HepG2 (cell line): ENCODE measurements at regions not wholly inside any gene's neighbourhood (a gene's known extent, or its start where the extent isn't known, plus 50 kb on each side); places are given as distances from the start of the nearest gene placed in this dataset.

ENCODE experiments used
- ATAC-seq: fragments of 200-7000 bp; cut with Tn5 transposase; 3 replicates; pipeline ENCODE4 v1.9.1; 2020; ENCODE audit warnings: mild to moderate bottlenecking, moderate library complexity
- BruUV-seq: library from RNA; stranded (reverse); fragments of 400-500 nt; replicated peaks from 2 replicates; lab custom pipeline; 2021; lab: Mats Ljungman, UMichigan
- CTCF ChIA-PET: fragments of 300-600 bp; formaldehyde crosslinking; extraction: SDS; loops from one replicate; lab custom pipeline; 2021; ENCODE audit warnings: low total read pairs, inconsistent platforms, low intra/inter-chr PET ratio; lab: Yijun Ruan, JAX
- POLR2A ChIA-PET: fragments of 350-600 bp; sonication (Branson Sonifier 250); formaldehyde crosslinking; loops from one replicate; lab custom pipeline; 2020; ENCODE audit warnings: antibody characterized with exemption, inconsistent platforms; lab: Yijun Ruan, JAX
- DNase-seq: peaks from one replicate; pipeline ENCODE4 v3.0.0-alpha.2; 2015; ENCODE audit warnings: low spot score
- FAIRE-seq: peaks from 3 replicates; lab custom pipeline; 2011; peaks lifted over from hg19 to GRCh38; lab: Jason Lieb, UNC
- H2AFZ ChIP-seq: one replicate; pipeline ENCODE4 v1.6.1; 2011; ENCODE audit warnings: low read length, inconsistent platforms
- H3K27ac ChIP-seq: fragments of 300-600 bp; 3 replicates; pipeline ENCODE4 v1.8.0; 2011; ENCODE audit warnings: mixed run types, mild to moderate bottlenecking, mixed read lengths, low read length, inconsistent platforms; ENCODE audit not compliant: insufficient read depth; ENCODE audit errors: extremely low read length
- H3K27me3 ChIP-seq, 2 experiments: fragments of 200-600 bp in 1 of 2; 2 replicates in 1 of 2; 3 replicates in 1 of 2; pipeline versions ENCODE4 v1.6.0 to v1.8.0; 2011; ENCODE audit warnings: low read length in 2 of 2, mild to moderate bottlenecking in 2 of 2, moderate library complexity in 2 of 2, inconsistent platforms in 1 of 2; ENCODE audit not compliant: insufficient read depth in 2 of 2, control insufficient read depth in 1 of 2
- H3K36me3 ChIP-seq, 2 experiments: fragments of 200-600 bp in 1 of 2; replicated peaks in 1 of 2; 2 replicates in 1 of 2; 3 replicates in 1 of 2; pipeline versions ENCODE4 v1.5.1 to v1.8.0; 2011; ENCODE audit warnings: low read length in 2 of 2, inconsistent platforms in 1 of 2; ENCODE audit not compliant: insufficient read depth in 2 of 2, control insufficient read depth in 1 of 2
- H3K4me1 ChIP-seq: 2 replicates; pipeline ENCODE4 v1.5.1; 2012; ENCODE audit warnings: low read length, inconsistent platforms; ENCODE audit not compliant: insufficient read depth
- H3K4me2 ChIP-seq: 2 replicates; pipeline ENCODE4 v1.6.0; 2011; ENCODE audit warnings: low read depth, low read length, inconsistent platforms
- H3K4me3 ChIP-seq, 3 experiments: fragments of 200-600 bp in 1 of 3; sonication (generic), shearing (Covaris generic) in 1 of 3; replicated peaks in 1 of 3; 2 replicates each; pipeline ENCODE4 v1.5.1; 2011 to 2016; ENCODE audit warnings: low read length in 3 of 3, inconsistent platforms in 2 of 3, low read depth in 2 of 3, mild to moderate bottlenecking in 2 of 3, control low read depth in 1 of 3, mixed read lengths in 1 of 3; ENCODE audit not compliant: insufficient read depth in 1 of 3
- H3K79me2 ChIP-seq: one replicate; pipeline ENCODE4 v1.6.1; 2011; ENCODE audit warnings: low read length, inconsistent platforms; ENCODE audit not compliant: insufficient read depth
- H3K9ac ChIP-seq: 2 replicates; pipeline ENCODE4 v1.6.0; 2011; ENCODE audit warnings: mild to moderate bottlenecking, low read depth, low read length, inconsistent platforms; ENCODE audit not compliant: insufficient read depth
- H3K9me3 ChIP-seq: 2 replicates; pipeline ENCODE4 v1.5.1; 2012; ENCODE audit warnings: mild to moderate bottlenecking, low read length
- H4K20me1 ChIP-seq: 2 replicates; pipeline ENCODE4 v1.6.0; 2011; ENCODE audit warnings: inconsistent platforms, mild to moderate bottlenecking, low read length, moderate library complexity; ENCODE audit not compliant: insufficient read depth
- AGO1 ChIP-seq: fragments of 200-400 bp; formaldehyde crosslinking; IDR thresholded peaks from 2 replicates; pipeline ENCODE4 v1.6.1; 2017; ENCODE audit warnings: mild to moderate bottlenecking, low read depth, low read length, moderate library complexity; ENCODE audit not compliant: poor library complexity, severe bottlenecking
- EHMT2 ChIP-seq: fragments of 200-600 bp; sonication (generic); IDR thresholded peaks from 2 replicates; pipeline ENCODE4 v1.7.0; 2017; ENCODE audit warnings: antibody characterized with exemption, low read depth, low read length, borderline replicate concordance
- FOXC1 ChIP-seq: sonication (generic); formaldehyde crosslinking; IDR thresholded peaks from 2 replicates; pipeline ENCODE4 v1.8.0; 2022; ENCODE audit warnings: mild to moderate bottlenecking, missing genetic modification reagents, borderline replicate concordance
- KDM5B ChIP-seq: sonication (generic); formaldehyde crosslinking; IDR thresholded peaks from 2 replicates; pipeline ENCODE4 v1.4.0; 2020; ENCODE audit warnings: missing genetic modification reagents, mild to moderate bottlenecking, borderline replicate concordance
- KLF11 ChIP-seq: IDR thresholded peaks from 2 replicates; pipeline ENCODE4 v1.6.1; 2016; ENCODE audit warnings: missing compliant biosample characterization
- KLF16 ChIP-seq, 2 experiments: sonication (generic) in 1 of 2; formaldehyde crosslinking in 1 of 2; IDR thresholded peaks; 2 replicates each; pipeline versions ENCODE4 v1.6.1 to v1.8.0; 2016 to 2023; ENCODE audit warnings: missing genetic modification reagents in 2 of 2, missing compliant biosample characterization in 1 of 2
- KMT2A ChIP-seq: sonication (generic); formaldehyde crosslinking; IDR thresholded peaks from 2 replicates; pipeline ENCODE4 v1.4.0; 2020; ENCODE audit warnings: missing genetic modification reagents
- MAFF ChIP-seq: IDR thresholded peaks from 2 replicates; pipeline ENCODE4 v1.6.1; 2011; ENCODE audit warnings: low read depth, low read length, improper control_type of control experiment
- MAFK ChIP-seq, 2 experiments: IDR thresholded peaks in 1 of 2; conservative IDR thresholded peaks in 1 of 2; 2 replicates each; pipeline ENCODE4 v1.6.1; 2011; ENCODE audit warnings: improper control_type of control experiment in 2 of 2, low read length in 2 of 2
- NCOA2 ChIP-seq: sonication (generic); formaldehyde crosslinking; IDR thresholded peaks from 2 replicates; pipeline ENCODE4 v1.8.0; 2022; ENCODE audit warnings: inconsistent platforms
- RORA ChIP-seq: sonication (generic); formaldehyde crosslinking; IDR thresholded peaks from 2 replicates; pipeline ENCODE4 v1.5.0; 2020; ENCODE audit warnings: mild to moderate bottlenecking, missing genetic modification reagents, moderate library complexity
- TOPORS ChIP-seq: sonication (generic); formaldehyde crosslinking; IDR thresholded peaks from 2 replicates; pipeline ENCODE4 v1.8.0; 2023; ENCODE audit warnings: mild to moderate bottlenecking, missing genetic modification reagents
- ZFX ChIP-seq: sonication (generic); formaldehyde crosslinking; IDR thresholded peaks from 2 replicates; pipeline ENCODE4 v1.4.0; 2020; ENCODE audit warnings: mild to moderate bottlenecking, low read depth, missing genetic modification reagents, moderate library complexity
- ZNF577 ChIP-seq: sonication (generic); formaldehyde crosslinking; IDR thresholded peaks from 2 replicates; pipeline ENCODE4 v1.4.0; 2020; ENCODE audit warnings: mild to moderate bottlenecking, low read depth, missing genetic modification reagents, borderline replicate concordance
- ZSCAN21 ChIP-seq: sonication (generic); formaldehyde crosslinking; IDR thresholded peaks from 2 replicates; pipeline ENCODE4 v1.8.0; 2022; ENCODE audit warnings: mild to moderate bottlenecking, missing genetic modification reagents, moderate library complexity, borderline replicate concordance
- ZSCAN29 ChIP-seq: sonication (generic); formaldehyde crosslinking; conservative IDR thresholded peaks from 2 replicates; pipeline ENCODE4 v1.4.0; 2020; ENCODE audit warnings: mild to moderate bottlenecking, missing genetic modification reagents
- WGBS: methylation state at CpG from one replicate; pipeline ENCODE4 v1.1.6; 2017; ENCODE audit warnings: low lambda C conversion rate; 5-methylcytosine and 5-hydroxymethylcytosine counted together
- in situ Hi-C: cut with HindIII; loops from 2 replicates; pipeline ENCODE4 v1.10.0; 2017; ENCODE audit warnings: low pct_unique_long_range_greater_than_20kb; ENCODE audit not compliant: extremely low pct_ligation_motif_present
- intact Hi-C: fragments of 100-400 bp; cut with micrococcal nuclease; formaldehyde crosslinking; loops from one replicate; pipeline ENCODE4 v1.10.0; 2022; ENCODE audit not compliant: unreplicated experiment
- TF ChIP-seq, protein P1 (sequence below): sonication (generic); formaldehyde crosslinking; IDR thresholded peaks from 2 replicates; pipeline ENCODE4 v1.5.1; 2020; ENCODE audit warnings: mild to moderate bottlenecking, missing genetic modification reagents, moderate library complexity

DNA sequence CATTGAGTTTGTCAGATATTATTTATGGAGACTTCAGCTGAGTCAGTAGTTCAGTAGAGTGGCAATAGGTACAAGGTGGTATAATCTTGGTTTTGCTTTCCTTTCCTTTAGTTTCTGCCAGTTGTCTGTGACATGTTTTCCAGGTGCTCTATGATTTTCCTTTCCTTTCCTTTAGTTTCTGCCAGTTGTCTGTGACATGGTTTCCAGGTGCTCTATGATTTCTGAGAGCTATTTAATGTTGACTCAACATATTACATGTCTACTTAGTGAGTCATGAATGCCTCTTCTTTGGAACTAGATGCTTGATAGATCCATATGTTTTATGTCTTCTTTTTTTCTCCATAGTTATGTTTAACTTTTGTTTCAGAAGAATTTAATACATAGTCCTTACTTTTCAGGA is 186.4 kb upstream of the DEFB112 start:
- no TSS peak for BruUV-seq
- POLR2A ChIA-PET: no interaction called here
- H3K9ac ChIP-seq: no peak overlapping the region
- no peak for FAIRE-seq
- no peak for ATAC-seq
- peak; percentile 52 to 69 for TF ChIP-seq MAFK (conservative IDR thresholded peaks at IDR 0.05 in 1 of 2, IDR thresholded peaks at IDR 0.05 in 1 of 2; ENCODE audit: low read length in 2 of 2)
- no peak for TF ChIP-seq KMT2A (CRISPR knock-in tag)
- peak; percentile 61 for TF ChIP-seq MAFF
- TF ChIP-seq, all 625 proteins: peak for 2
- Histone ChIP-seq H3K27me3 (no peaks in the 10 kb centered on the region), H3K9me3 (no peaks in the 10 kb centered on the region), H3K79me2 (no peaks in the 10 kb centered on the region), H3K36me3 (no peaks in the 10 kb centered on the region), H4K20me1 (no peaks in the 10 kb centered on the region), H3K4me1 (no peaks in the 10 kb centered on the region), H3K4me3 (no peak overlapping the region), H3K27ac (no peak overlapping the region), H3K4me2 (no peak overlapping the region), H2AFZ (no peak overlapping the region)
- CTCF ChIA-PET: no interaction called here
- DNase-seq: no peak
- in situ Hi-C loops (no loop called here), intact Hi-C loops (no loop called here)

DNA sequence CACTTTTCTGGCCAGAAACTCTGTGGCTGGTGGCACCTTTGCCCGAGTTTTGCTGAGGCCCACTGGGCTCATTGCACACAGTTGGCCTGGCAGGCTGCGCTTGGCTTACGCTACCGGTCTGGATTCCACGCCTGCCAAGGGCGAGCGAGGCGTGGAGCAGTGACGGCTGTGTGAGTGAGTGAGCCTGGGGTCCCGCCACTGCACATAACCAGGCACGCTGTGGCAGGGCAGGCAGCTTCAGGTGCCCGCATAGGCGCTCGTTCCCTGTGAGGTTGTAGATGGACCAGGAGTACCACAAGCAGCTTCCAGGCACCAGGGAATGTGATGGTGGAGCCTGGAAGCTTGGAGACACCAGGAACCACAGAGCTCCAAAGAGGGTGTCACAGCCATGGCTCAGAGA is 190.1 kb upstream of the DEFB112 start:
- no peak for FAIRE-seq
- Histone ChIP-seq H3K36me3 (no peaks in the 10 kb centered on the region), H3K9me3 (no peaks in the 10 kb centered on the region), H3K79me2 (no peaks in the 10 kb centered on the region), H3K27me3 (no peaks in the 10 kb centered on the region), H3K4me3 (no peak overlapping the region), H3K4me1 (no peaks in the 10 kb centered on the region), H3K9ac (no peak overlapping the region), H4K20me1 (no peaks in the 10 kb centered on the region), H3K27ac (no peak overlapping the region), H3K4me2 (no peak overlapping the region), H2AFZ (no peak overlapping the region)
- no TSS peak for BruUV-seq
- POLR2A ChIA-PET: no interaction called here
- no peak for DNase-seq
- in situ Hi-C loops: no loop called here
- CTCF ChIA-PET: no interaction called here
- WGBS: 65% methylated on average over 14 of the region's 14 CpGs
- intact Hi-C loops: no loop called here
- ATAC-seq: no peak
- TF ChIP-seq KLF16 (CRISPR knock-in tag; IDR thresholded peaks at IDR 0.05) (no peak), ZNF577 (no peak), ZSCAN29 (CRISPR knock-in tag) (no peak), AGO1 (no peak), RORA (no peak), ZFX (CRISPR knock-in tag) (no peak), KLF11 (CRISPR knock-in tag) (no peak), EHMT2 (no peak), FOXC1 (CRISPR knock-in tag) (no peak), KDM5B (no peak), NCOA2 (CRISPR knock-in tag) (no peak), TOPORS (CRISPR knock-in tag) (no peak), ZSCAN21 (CRISPR knock-in tag) (no peak)
- TF ChIP-seq, protein P1, sequence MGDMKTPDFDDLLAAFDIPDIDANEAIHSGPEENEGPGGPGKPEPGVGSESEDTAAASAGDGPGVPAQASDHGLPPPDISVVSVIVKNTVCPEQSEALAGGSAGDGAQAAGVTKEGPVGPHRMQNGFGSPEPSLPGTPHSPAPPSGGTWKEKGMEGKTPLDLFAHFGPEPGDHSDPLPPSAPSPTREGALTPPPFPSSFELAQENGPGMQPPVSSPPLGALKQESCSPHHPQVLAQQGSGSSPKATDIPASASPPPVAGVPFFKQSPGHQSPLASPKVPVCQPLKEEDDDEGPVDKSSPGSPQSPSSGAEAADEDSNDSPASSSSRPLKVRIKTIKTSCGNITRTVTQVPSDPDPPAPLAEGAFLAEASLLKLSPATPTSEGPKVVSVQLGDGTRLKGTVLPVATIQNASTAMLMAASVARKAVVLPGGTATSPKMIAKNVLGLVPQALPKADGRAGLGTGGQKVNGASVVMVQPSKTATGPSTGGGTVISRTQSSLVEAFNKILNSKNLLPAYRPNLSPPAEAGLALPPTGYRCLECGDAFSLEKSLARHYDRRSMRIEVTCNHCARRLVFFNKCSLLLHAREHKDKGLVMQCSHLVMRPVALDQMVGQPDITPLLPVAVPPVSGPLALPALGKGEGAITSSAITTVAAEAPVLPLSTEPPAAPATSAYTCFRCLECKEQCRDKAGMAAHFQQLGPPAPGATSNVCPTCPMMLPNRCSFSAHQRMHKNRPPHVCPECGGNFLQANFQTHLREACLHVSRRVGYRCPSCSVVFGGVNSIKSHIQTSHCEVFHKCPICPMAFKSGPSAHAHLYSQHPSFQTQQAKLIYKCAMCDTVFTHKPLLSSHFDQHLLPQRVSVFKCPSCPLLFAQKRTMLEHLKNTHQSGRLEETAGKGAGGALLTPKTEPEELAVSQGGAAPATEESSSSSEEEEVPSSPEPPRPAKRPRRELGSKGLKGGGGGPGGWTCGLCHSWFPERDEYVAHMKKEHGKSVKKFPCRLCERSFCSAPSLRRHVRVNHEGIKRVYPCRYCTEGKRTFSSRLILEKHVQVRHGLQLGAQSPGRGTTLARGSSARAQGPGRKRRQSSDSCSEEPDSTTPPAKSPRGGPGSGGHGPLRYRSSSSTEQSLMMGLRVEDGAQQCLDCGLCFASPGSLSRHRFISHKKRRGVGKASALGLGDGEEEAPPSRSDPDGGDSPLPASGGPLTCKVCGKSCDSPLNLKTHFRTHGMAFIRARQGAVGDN (CRISPR knock-in tag): no peak
